ENCODE measurements at regions not wholly inside any gene's neighbourhood (a gene's known extent, or its start where the extent isn't known, plus 50 kb on each side); places are given as distances from the start of the nearest gene placed in this dataset.

DNA sequence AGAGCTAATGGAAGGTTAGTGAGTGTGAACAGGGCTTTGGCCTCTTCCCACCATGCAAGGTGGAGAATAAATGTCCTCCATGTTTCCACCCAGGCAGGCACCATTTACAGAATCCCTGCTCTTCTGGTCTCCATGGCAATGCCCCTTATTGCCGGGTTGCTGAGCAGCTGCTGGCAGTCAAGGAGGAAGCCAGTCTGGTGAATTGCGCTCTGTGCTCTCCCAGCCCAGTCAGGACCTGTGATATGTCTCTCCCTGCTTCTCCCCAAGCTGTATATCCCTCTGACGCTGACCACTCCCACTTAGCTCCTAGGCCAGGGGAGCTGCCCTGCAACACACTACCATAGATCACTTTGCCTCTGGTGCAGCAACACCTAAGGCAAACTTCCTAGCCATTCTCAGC is 402.1 kb upstream of the ERCC4 start:
- TF ChIP-seq, protein P1, sequence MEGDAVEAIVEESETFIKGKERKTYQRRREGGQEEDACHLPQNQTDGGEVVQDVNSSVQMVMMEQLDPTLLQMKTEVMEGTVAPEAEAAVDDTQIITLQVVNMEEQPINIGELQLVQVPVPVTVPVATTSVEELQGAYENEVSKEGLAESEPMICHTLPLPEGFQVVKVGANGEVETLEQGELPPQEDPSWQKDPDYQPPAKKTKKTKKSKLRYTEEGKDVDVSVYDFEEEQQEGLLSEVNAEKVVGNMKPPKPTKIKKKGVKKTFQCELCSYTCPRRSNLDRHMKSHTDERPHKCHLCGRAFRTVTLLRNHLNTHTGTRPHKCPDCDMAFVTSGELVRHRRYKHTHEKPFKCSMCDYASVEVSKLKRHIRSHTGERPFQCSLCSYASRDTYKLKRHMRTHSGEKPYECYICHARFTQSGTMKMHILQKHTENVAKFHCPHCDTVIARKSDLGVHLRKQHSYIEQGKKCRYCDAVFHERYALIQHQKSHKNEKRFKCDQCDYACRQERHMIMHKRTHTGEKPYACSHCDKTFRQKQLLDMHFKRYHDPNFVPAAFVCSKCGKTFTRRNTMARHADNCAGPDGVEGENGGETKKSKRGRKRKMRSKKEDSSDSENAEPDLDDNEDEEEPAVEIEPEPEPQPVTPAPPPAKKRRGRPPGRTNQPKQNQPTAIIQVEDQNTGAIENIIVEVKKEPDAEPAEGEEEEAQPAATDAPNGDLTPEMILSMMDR (IDR thresholded peaks at IDR 0.05), result no peak
- TF ChIP-seq POLR2A (IDR thresholded peaks at IDR 0.05), result no peak
